HL-60 (cell line): ENCODE measurements at regions not wholly inside any gene's neighbourhood (a gene's known extent, or its start where the extent isn't known, plus 50 kb on each side); places are given as distances from the start of the nearest gene placed in this dataset.

Source experiments
- DNase-seq, 2 experiments: peaks; one replicate each; pipeline ENCODE4 v3.0.0-alpha.2; 2010 to 2020; ENCODE audit warnings: low read depth in 1 of 2, low spot score in 1 of 2
- H3K27ac ChIP-seq: fragments of 250-450 bp; sonication (Bioruptor Pico); replicated peaks from 2 replicates; pipeline ENCODE4 v1.5.1; 2020; ENCODE audit warnings: mild to moderate bottlenecking, moderate library complexity
- H3K27me3 ChIP-seq: fragments of 250-450 bp; sonication (Bioruptor Pico); 2 replicates; pipeline ENCODE4 v1.5.1; 2021; ENCODE audit warnings: mild to moderate bottlenecking, moderate library complexity; ENCODE audit not compliant: insufficient read depth, poor library complexity, severe bottlenecking
- H3K4me3 ChIP-seq: replicated peaks from 2 replicates; pipeline ENCODE4 v1.5.1; 2011; ENCODE audit warnings: mild to moderate bottlenecking, control low read depth, low read length; ENCODE audit not compliant: insufficient read depth
- GABPA ChIP-seq: IDR thresholded peaks from 2 replicates; pipeline ENCODE4 v1.6.1; 2012; ENCODE audit warnings: low read depth
- POLR2AphosphoS5 ChIP-seq: IDR thresholded peaks from 2 replicates; pipeline ENCODE4 v1.6.1; 2012; ENCODE audit warnings: low read depth
- SPI1 ChIP-seq: IDR thresholded peaks from 2 replicates; pipeline ENCODE4 v1.6.1; 2012; ENCODE audit warnings: low read depth, mild to moderate bottlenecking, borderline replicate concordance
- TF ChIP-seq, protein P1 (sequence below): IDR thresholded peaks from one replicate; pipeline ENCODE4 v1.5.1; 2011; ENCODE audit warnings: low read length, control low read depth, inconsistent platforms; ENCODE audit not compliant: insufficient read depth
- TF ChIP-seq, protein P2 (sequence below): IDR thresholded peaks from 2 replicates; pipeline ENCODE4 v1.6.1; 2012; ENCODE audit warnings: low read depth; ENCODE audit not compliant: insufficient replicate concordance

DNA sequence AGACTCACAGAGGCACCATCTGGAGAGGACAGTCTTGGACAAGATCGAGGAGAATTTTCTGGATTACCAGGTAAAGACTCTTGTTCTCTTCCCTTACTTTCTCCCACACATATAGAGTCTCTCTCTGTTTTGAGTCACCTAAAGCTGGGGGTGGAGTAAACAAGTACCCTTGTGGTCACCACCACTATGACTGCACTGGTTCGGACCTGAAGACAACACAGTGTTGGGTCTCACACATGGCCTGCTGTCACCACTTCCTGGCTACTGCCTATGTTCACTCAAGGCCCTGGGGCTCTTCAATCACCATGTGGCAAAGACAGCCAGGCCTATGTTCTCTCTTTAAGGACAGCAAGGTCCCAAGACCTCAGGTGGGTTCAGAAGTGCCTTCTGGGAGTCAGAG lies 253.3 kb upstream of the VRK2 start:
- TF ChIP-seq, protein P1, sequence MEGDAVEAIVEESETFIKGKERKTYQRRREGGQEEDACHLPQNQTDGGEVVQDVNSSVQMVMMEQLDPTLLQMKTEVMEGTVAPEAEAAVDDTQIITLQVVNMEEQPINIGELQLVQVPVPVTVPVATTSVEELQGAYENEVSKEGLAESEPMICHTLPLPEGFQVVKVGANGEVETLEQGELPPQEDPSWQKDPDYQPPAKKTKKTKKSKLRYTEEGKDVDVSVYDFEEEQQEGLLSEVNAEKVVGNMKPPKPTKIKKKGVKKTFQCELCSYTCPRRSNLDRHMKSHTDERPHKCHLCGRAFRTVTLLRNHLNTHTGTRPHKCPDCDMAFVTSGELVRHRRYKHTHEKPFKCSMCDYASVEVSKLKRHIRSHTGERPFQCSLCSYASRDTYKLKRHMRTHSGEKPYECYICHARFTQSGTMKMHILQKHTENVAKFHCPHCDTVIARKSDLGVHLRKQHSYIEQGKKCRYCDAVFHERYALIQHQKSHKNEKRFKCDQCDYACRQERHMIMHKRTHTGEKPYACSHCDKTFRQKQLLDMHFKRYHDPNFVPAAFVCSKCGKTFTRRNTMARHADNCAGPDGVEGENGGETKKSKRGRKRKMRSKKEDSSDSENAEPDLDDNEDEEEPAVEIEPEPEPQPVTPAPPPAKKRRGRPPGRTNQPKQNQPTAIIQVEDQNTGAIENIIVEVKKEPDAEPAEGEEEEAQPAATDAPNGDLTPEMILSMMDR: no peak
- TF ChIP-seq GABPA: no peak
- TF ChIP-seq POLR2AphosphoS5: no peak
- TF ChIP-seq, protein P2, sequence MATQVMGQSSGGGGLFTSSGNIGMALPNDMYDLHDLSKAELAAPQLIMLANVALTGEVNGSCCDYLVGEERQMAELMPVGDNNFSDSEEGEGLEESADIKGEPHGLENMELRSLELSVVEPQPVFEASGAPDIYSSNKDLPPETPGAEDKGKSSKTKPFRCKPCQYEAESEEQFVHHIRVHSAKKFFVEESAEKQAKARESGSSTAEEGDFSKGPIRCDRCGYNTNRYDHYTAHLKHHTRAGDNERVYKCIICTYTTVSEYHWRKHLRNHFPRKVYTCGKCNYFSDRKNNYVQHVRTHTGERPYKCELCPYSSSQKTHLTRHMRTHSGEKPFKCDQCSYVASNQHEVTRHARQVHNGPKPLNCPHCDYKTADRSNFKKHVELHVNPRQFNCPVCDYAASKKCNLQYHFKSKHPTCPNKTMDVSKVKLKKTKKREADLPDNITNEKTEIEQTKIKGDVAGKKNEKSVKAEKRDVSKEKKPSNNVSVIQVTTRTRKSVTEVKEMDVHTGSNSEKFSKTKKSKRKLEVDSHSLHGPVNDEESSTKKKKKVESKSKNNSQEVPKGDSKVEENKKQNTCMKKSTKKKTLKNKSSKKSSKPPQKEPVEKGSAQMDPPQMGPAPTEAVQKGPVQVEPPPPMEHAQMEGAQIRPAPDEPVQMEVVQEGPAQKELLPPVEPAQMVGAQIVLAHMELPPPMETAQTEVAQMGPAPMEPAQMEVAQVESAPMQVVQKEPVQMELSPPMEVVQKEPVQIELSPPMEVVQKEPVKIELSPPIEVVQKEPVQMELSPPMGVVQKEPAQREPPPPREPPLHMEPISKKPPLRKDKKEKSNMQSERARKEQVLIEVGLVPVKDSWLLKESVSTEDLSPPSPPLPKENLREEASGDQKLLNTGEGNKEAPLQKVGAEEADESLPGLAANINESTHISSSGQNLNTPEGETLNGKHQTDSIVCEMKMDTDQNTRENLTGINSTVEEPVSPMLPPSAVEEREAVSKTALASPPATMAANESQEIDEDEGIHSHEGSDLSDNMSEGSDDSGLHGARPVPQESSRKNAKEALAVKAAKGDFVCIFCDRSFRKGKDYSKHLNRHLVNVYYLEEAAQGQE: no peak
- TF ChIP-seq SPI1: no peak
- no peaks in the 10 kb centered on the region for H3K27me3 ChIP-seq
- no peak overlapping the region for H3K4me3 ChIP-seq
- no peak overlapping the region for H3K27ac ChIP-seq
- DNase-seq: no peak

DNA sequence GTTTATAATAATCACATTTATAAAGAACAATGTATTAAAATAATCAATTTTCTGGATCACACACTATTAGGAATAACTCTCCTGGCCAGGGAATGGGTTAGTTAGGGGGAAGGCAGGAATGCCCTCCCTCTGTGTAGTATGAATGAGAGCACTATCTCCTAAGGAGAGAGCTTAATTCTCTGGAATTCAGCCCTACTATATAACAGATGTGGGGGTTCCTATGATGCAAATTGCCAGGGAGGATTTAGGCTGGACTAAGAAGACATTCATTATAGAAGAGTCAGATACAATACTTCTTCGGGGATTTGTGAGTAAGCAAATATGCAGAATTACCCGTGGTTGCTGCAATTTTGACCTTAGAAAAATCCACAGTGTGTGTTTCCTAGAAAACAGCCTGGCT lies 250.1 kb upstream of the VRK2 start:
- DNase-seq: no peak
- H3K27ac ChIP-seq: no peak overlapping the region
- H3K4me3 ChIP-seq: no peak overlapping the region
- TF ChIP-seq GABPA (no peak), SPI1 (no peak), POLR2AphosphoS5 (no peak)
- TF ChIP-seq, protein P2: no peak
- TF ChIP-seq, protein P1: no peak
- H3K27me3 ChIP-seq: no peaks in the 10 kb centered on the region

DNA sequence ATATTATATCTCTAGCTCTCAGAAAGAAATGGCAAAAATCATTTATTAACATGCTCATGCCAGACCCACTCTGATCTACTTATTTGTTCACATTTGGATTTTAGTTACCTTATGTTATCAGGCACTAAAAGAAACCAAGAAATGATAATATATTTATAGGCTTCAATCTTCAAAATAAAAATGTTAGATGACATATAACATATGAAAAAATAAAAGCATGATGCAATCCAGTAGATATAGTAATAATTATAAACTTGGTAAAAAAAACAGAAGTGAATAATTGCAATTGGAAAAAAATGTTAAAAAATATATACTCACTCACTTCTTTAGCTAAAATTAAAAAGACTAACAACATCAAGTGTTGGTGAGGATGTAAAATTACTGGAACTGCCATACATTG lies 248.3 kb upstream of the VRK2 start:
- no peak for DNase-seq
- Histone ChIP-seq H3K27ac (no peak overlapping the region), H3K27me3 (no peaks in the 10 kb centered on the region), H3K4me3 (no peak overlapping the region)
- TF ChIP-seq, protein P2: no peak
- TF ChIP-seq SPI1 (no peak), POLR2AphosphoS5 (no peak), GABPA (no peak)
- TF ChIP-seq, protein P1: no peak
